Vagina (tissue), 2 donors: ENCODE measurements at regions not wholly inside any gene's neighbourhood (a gene's known extent, or its start where the extent isn't known, plus 50 kb on each side); places are given as distances from the start of the nearest gene placed in this dataset.
A peak's percentile ranks its signal among the peaks of the same experiment; 100 is the strongest.

Experiments used
- POLR2A ChIP-seq, 2 donors: fragments of 450-650 bp; IDR thresholded peaks; one replicate each; pipeline ENCODE4 v1.6.1; 2017; ENCODE audit warnings: antibody characterized with exemption in 2 of 2, mild to moderate bottlenecking in 2 of 2, moderate library complexity in 2 of 2
- POLR2AphosphoS5 ChIP-seq, 2 donors: sonication (generic); formaldehyde crosslinking; IDR thresholded peaks; one replicate each; pipeline ENCODE4 v1.9.0; 2017; ENCODE audit warnings: antibody characterized with exemption in 2 of 2, mild to moderate bottlenecking in 2 of 2, low read depth in 1 of 2; ENCODE audit not compliant: insufficient read depth in 1 of 2
- TF ChIP-seq, protein P1 (sequence below), 3 experiments: fragments of 450-650 bp in 2 of 3; fragments of 200-600 bp in 1 of 3; sonication (generic) in 1 of 3; IDR thresholded peaks; one replicate each; pipeline ENCODE4 v1.5.1; 2017 to 2019; ENCODE audit warnings: antibody characterized with exemption in 3 of 3, mild to moderate bottlenecking in 2 of 3, moderate library complexity in 2 of 3

DNA sequence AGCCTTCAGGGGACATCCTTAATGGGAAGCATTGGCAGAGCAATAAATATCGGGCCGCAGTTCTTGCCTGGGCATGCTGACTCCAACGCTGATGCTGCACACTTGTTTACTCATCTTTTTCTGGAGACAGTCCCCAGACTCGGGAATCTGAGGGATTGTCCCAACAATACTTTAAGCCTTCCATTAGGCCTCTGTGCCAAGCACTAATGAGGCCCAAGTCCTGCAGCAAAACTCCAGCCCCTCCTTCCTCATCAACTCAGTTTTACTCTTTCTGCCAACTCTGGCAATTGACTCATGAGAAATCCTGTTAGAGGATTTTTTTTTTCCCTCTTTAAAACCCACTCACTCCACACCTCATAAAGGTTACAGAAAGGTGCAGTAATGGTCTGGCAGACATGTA, 233.4 kb upstream of the PELI2 start:
- TF ChIP-seq, protein P1, sequence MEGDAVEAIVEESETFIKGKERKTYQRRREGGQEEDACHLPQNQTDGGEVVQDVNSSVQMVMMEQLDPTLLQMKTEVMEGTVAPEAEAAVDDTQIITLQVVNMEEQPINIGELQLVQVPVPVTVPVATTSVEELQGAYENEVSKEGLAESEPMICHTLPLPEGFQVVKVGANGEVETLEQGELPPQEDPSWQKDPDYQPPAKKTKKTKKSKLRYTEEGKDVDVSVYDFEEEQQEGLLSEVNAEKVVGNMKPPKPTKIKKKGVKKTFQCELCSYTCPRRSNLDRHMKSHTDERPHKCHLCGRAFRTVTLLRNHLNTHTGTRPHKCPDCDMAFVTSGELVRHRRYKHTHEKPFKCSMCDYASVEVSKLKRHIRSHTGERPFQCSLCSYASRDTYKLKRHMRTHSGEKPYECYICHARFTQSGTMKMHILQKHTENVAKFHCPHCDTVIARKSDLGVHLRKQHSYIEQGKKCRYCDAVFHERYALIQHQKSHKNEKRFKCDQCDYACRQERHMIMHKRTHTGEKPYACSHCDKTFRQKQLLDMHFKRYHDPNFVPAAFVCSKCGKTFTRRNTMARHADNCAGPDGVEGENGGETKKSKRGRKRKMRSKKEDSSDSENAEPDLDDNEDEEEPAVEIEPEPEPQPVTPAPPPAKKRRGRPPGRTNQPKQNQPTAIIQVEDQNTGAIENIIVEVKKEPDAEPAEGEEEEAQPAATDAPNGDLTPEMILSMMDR (IDR thresholded peaks at IDR 0.05), result no peak
- TF ChIP-seq POLR2AphosphoS5 (IDR thresholded peaks at IDR 0.05; ENCODE audit: insufficient read depth in 1 of 2, low read depth in 1 of 2), result peak in 1 of 2 donors; percentile 22
- TF ChIP-seq POLR2A (IDR thresholded peaks at IDR 0.05), result no peak
